GM18508 (cell line): ENCODE measurements at regions not wholly inside any gene's neighbourhood (a gene's known extent, or its start where the extent isn't known, plus 50 kb on each side); places are given as distances from the start of the nearest gene placed in this dataset.
"Not testable (repeated sequence)": the region's sequence is repeated elsewhere in the genome, so short reads cannot be mapped to it uniquely, and the experiment has no call there.

Experiments used
- ATAC-seq: cut with Tn5 transposase; IDR thresholded peaks from one replicate; pipeline ENCODE4 v1.9.1; 2021; ENCODE audit warnings: moderate number of reproducible peaks; ENCODE audit not compliant: insufficient read depth, unreplicated experiment

- ATAC-seq, result no peak
Observed at GRCh38 chr4:117533501-117533900, 448.1 kb upstream of the TRAM1L1 start.

GRCh38 chr4:117545039-117545438, 459.7 kb upstream of the TRAM1L1 start:
- no peak for ATAC-seq

- no peak for ATAC-seq
Observed at GRCh38 chr4:117549524-117549923, 464.1 kb upstream of the TRAM1L1 start.

- no peak for ATAC-seq
Observed at GRCh38 chr4:117550085-117550484, 464.7 kb upstream of the TRAM1L1 start.

GRCh38 chr4:117560329-117560728, 474.0 kb upstream of the NDST3 start:
- no peak for ATAC-seq

GRCh38 chr4:117574085-117574484, 460.2 kb upstream of the NDST3 start:
- ATAC-seq, result no peak

- no peak for ATAC-seq
Observed at GRCh38 chr4:117575850-117576249, 458.4 kb upstream of the NDST3 start.

- ATAC-seq, result no peak
Observed at GRCh38 chr4:117577686-117578311, 456.5 kb upstream of the NDST3 start.

- ATAC-seq, result no peak
Observed at GRCh38 chr4:117588771-117589170, 445.5 kb upstream of the NDST3 start.

GRCh38 chr4:117596917-117597480, 437.3 kb upstream of the NDST3 start:
- no peak for ATAC-seq

GRCh38 chr4:117599393-117599792, 434.9 kb upstream of the NDST3 start:
- not testable (repeated sequence) for ATAC-seq

GRCh38 chr4:117600936-117601335, 433.4 kb upstream of the NDST3 start:
- not testable (repeated sequence) for ATAC-seq

GRCh38 chr4:117610706-117611308, 423.5 kb upstream of the NDST3 start:
- ATAC-seq, result no peak

GRCh38 chr4:117621673-117622072, 412.6 kb upstream of the NDST3 start:
- no peak for ATAC-seq

GRCh38 chr4:117623326-117623725, 411.0 kb upstream of the NDST3 start:
- no peak for ATAC-seq

- ATAC-seq, result no peak
Observed at GRCh38 chr4:117626664-117627063, 407.6 kb upstream of the NDST3 start.

GRCh38 chr4:117634716-117635115, 399.6 kb upstream of the NDST3 start:
- no peak for ATAC-seq

GRCh38 chr4:117637347-117637746, 396.9 kb upstream of the NDST3 start:
- no peak for ATAC-seq

GRCh38 chr4:117640836-117641235, 393.4 kb upstream of the NDST3 start:
- no peak for ATAC-seq

GRCh38 chr4:117641519-117641918, 392.8 kb upstream of the NDST3 start:
- ATAC-seq, result no peak

- no peak for ATAC-seq
Observed at GRCh38 chr4:117654079-117654478, 380.2 kb upstream of the NDST3 start.

GRCh38 chr4:117660668-117661067, 373.6 kb upstream of the NDST3 start:
- no peak for ATAC-seq
